Dermis blood vessel endothelial cell (primary cell): ENCODE measurements at regions not wholly inside any gene's neighbourhood (a gene's known extent, or its start where the extent isn't known, plus 50 kb on each side); places are given as distances from the start of the nearest gene placed in this dataset.
"Not testable (repeated sequence)": the region's sequence is repeated elsewhere in the genome, so short reads cannot be mapped to it uniquely, and the experiment has no call there.

Experiments used
- DNase-seq: peaks from one replicate; pipeline ENCODE4 v3.0.0; 2010

DNA sequence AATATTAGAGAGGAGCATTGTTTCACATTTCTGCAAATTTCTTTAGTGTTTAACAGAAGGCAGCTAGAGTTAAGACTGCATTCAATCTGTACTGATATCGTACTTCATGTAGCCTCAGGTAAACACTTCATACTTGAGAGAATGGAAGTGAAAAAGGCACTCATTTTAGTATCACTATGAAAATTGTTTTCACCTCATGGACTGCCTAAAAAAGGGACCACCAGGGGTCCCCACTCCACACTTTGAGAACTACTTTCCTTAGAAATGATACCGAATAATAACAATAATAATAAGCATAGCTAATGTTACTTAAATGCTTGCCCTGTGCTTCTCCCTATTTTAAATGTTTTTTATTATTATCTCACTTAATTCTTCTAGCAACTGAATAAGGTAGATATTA, 95.1 kb downstream of the BLID start:
- DNase-seq = peak; percentile 63

GRCh38 chr11:122019908-122020694, 95.9 kb downstream of the BLID start:
- DNase-seq = no peak

GRCh38 chr11:122007601-122008071, 108.4 kb downstream of the BLID start:
- DNase-seq = no peak

DNA sequence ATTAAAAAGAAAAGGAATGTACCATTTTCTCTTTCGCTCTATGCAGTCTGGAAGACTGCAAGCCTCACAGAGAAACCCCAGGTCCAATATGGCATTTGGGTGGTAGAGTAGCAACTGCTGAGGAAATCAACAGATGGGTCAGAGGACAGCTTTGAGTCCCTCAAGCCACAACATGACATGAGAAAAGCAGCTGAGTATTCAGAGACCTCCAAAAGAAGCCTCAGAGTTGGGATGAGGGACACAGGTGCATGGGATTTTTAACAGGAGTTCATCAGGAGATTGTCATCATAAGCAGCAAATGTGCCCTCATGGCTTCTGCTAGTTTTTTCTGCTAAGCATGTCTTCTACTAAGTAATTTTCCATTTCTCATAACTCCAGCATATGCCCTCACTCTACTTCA, 111.6 kb downstream of the BLID start:
- no peak for DNase-seq

DNA sequence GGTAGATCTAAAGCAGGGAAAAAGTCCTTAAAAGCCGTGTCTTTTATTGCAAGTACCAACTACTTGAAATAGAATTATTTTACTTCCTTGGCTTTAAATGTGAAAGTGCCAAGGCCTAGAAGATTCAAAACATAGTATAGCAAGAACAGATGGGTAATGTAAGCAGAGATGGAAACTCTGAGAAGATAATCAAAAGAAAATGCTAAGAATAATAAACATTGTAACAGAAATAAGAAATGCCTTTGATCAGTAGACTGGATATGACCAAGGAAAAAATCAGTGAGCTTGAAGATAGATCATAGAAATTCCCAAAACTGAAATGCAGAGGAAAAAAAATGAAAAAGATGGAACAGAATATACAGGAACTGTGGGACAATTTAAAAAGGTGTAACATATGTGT, 113.1 kb downstream of the BLID start:
- no peak for DNase-seq

- no peak for DNase-seq
Measured at GRCh38 chr11:122002047-122002446, 114.0 kb downstream of the BLID start.

GRCh38 chr11:121999651-122000050, 116.4 kb downstream of the BLID start:
- DNase-seq = no peak

GRCh38 chr11:121996574-121996973, 119.4 kb downstream of the BLID start:
- DNase-seq = no peak

DNA sequence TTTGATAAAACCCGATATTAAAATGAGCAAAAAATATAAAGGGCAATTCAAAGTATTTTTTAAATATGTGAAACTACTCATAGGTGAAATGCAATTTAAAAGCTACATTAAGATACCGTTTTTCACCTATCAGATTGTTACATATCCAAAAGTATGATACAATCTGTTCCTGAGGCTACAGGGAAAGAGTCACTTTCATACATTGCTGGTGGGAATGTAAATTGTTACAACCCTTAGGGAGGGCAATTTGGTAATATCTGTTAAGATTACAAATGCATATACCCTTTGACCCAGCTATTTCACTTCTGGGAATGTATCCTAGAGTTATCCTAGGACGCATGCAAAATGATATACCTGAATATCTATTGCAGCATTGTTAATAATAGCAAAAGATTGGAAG, 132.1 kb downstream of the BLID start:
- DNase-seq = no peak

DNA sequence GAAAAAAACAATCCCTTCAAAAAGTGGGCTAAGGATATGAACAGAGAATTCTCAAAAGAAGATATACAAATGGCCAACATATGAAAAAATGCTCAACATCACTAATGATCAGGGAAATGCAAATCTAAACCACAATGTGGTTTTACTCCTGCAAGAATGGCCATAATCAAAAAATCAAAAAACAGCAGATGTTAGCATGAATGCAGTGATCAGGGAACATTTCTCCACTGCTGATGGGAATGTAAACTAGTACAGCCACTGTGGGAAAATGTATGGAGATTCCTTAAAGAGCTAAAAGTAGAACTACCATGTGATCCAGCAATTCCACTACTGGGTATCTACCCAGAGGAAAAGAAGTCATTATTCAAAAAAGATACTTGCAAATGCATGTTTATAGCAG, 138.1 kb downstream of the BLID start:
- DNase-seq = not testable (repeated sequence)

GRCh38 chr11:121968638-121969037, 147.4 kb downstream of the BLID start:
- no peak for DNase-seq

DNA sequence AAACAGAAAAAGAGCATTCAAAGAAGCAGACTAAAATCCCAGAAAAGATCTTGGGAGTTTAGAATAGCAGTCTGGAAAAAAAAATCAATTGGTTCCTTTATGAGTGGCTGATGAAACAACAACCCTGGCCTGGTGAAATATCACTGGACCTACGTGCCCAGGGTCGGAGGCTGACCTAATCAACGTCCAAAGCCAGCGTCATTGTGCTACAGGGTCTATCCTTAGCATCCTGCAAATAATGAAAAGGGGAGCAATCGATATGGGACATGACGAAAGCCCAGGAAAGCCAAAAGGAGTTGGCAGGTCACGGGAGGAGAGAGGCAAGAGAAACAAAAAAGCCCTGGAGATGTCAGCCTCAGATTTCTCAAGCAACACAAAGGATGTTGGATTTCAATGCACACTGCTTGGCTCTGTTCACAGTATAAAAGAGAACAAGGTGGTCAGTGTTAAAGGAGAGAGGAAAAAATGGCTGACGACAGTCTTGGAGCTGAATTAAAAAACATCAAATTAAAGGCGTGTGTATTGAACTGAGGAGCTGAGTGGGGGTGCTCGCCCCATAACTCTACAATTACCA, 148.8 kb downstream of the BLID start:
- DNase-seq = no peak

- peak; percentile 41 for DNase-seq
Measured at GRCh38 chr11:121965330-121965729, 150.7 kb downstream of the BLID start.

DNA sequence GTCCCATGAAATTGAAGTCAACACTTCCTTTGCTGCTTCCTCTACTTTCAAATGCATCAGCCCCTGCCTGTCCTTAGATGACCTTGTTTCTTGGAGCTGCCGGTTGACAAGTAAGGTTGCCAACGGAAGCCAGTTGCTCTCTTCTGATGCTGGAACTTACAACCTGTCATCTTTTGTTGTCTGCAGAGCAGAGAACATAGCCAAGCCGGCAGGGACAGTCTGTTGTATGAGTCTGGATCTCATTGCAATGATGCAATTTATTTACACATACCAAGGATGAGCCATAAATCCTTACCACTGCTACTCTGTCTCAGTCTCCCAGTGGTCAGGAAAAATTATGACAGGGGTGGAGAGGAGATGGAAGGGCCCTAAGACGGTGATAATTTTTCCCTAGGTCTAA, 151.4 kb downstream of the BLID start:
- peak; percentile 8 for DNase-seq

- DNase-seq = not testable (repeated sequence)
Measured at GRCh38 chr11:121963846-121964245, 152.2 kb downstream of the BLID start.

DNA sequence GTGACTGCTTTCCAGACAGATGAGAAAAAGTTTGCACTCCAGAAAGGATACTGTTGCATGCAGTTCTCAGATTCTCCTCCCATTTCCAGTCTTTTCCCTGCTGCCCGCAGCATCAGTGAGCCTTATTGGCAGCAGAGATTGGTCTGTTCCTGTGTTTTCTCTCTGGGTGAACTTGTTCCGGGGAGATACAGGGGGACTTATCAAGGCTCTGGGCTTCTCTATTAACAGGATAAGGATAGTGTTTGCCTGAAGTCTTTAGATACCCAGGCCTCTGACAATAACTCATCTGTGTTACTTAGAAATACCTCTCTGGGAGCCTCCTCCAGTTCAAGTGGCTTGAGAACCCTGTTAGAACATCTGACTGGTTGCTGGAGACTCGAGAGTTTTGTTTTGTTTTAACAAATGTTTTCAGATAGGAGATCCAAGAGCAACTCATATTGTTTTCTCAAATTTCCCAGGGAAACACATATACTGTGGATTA, 154.7 kb downstream of the BLID start:
- DNase-seq = no peak

DNA sequence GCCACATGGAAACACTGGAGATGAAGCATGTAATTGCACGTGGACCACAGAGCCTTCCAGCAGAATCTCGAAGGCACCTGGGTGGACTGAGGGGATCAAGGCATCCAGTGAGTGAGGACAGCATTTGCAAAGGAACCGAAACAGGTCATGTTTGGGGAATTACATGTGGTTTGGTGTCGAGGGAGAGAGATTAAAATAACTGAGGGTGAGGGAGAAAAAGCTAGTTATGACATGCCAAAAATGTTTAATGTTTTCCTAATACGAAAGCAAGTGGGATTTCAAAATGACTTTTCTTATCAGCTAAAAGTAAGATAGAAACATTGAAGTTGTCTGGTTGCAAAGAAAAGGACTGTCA, 157.1 kb downstream of the BLID start:
- no peak for DNase-seq

DNA sequence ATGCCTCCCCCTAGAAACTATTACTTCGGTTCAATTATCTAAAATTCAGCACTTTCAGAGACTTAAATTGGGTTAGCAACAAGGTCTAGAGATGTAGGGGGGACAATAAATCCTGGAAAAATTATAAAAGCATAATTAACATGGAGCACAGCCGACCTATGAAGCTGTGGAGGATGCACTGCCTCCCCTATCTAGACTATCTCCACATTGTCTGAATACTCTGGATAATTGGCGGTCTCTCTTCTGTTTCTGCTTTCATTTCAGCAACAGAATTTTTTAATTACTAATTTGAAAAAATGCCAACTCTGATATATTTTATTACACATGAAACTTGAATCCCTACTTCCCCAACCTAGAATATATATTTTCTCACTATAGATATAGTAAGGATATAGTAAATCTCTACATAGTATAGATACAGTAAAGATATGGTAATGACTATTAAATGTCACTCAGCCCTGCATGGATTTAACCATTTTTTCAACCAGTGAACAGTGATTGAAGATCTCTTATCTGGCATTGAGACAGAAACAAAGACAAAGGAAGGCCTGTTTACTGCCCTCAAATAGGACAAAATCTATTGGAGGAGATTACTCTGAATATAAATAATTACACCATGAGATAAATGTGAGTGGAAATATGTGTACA, 157.6 kb downstream of the BLID start:
- no peak for DNase-seq

- DNase-seq = no peak
Measured at GRCh38 chr11:121953122-121953521, 162.9 kb downstream of the BLID start.

GRCh38 chr11:121950160-121950559, 165.9 kb downstream of the BLID start:
- no peak for DNase-seq

- DNase-seq = no peak
Measured at GRCh38 chr11:121946514-121946913, 169.5 kb downstream of the BLID start.

DNA sequence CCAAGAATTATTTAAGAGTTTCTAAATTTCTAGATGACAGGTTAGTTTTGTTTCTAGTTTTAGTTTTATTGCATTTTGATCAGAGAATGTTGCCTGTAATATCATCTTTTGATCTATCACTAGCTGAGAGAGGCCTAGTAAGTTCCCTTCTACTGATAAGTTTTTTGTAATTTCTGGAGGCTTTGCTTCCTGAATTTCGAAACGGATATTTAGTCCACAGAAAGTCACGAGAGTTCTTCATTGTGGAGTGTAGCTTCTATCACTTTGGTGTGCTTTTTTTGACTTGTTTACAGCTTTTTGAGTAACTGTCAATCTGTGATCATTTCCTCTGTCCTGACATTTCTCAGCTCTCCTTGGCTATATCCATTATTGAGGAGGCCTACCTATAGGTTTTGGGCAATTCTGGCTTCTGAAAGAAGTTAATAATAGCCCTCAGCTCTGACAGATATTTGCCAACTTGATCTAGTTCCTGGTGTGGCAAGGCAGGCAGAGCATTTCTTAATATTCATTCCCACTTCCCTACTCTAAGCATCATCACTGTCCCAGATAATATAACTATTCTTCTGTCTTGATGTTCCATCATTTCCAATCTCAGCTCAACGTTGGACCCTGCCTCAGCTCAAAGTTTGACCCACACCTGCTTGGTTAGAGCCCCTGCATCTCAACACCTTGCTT, 171.3 kb downstream of the BLID start:
- no peak for DNase-seq

DNA sequence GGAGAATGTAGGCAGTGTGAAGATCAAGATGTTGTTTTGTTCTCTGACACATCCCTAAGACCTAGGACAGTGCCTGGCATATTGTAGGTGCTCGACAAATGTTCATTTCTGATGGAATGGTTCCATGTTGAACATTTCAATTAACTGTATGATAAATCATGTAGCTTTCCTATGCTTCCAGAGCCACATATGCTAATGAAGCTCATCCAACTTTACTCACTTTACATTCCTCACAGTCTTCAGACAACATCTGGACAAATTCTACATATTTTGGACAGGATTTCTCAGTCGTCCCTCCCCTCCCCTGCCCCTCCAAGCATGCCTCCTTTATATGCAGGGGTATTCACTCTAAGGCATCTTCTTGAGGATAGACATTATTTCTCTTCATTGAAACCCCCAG, 177.9 kb downstream of the BLID start:
- DNase-seq = no peak
